NT2/D1 (cell line): ENCODE measurements at regions not wholly inside any gene's neighbourhood (a gene's known extent, or its start where the extent isn't known, plus 50 kb on each side); places are given as distances from the start of the nearest gene placed in this dataset.

ENCODE experiments used
- YY1 ChIP-seq: IDR thresholded peaks from 2 replicates; pipeline ENCODE4 v1.6.1; 2011; ENCODE audit not compliant: insufficient read length, insufficient read depth
- ZNF274 ChIP-seq: IDR thresholded peaks from 2 replicates; pipeline ENCODE4 v1.6.1; 2011; ENCODE audit warnings: mild to moderate bottlenecking, low read depth, low read length

DNA sequence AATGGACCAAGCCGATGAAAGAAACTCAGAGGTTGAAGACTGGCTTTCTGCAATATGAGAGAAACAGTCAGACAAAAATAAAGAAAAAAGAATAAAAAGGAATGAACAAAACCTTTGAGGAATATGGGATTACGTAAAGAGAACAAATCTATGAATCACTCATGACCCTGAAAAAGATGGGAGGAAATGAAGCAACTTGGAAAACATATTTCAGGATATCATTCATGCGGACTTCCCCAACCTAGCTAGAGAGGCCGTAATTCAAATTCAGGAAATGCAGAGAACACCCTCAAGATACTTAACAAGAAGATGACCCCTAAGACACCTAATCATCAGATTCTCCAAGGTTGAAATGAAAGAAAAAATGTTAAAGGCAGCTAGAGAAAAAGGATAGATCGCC is 705.3 kb upstream of the CHRM3 start:
- TF ChIP-seq YY1 (no peak), ZNF274 (no peak)
